K562 (cell line): ENCODE measurements at regions not wholly inside any gene's neighbourhood (a gene's known extent, or its start where the extent isn't known, plus 50 kb on each side); places are given as distances from the start of the nearest gene placed in this dataset.

Experiments
- ATAC-seq: fragments of 200-7000 bp; cut with Tn5 transposase; 3 replicates; pipeline ENCODE4 v1.9.1; 2020; ENCODE audit warnings: moderate library complexity
- BruUV-seq: library from RNA; stranded (reverse); fragments of 400-500 nt; replicated peaks from 2 replicates; lab custom pipeline; 2021; lab: Mats Ljungman, UMichigan
- CTCF ChIA-PET: fragments of 300-600 bp; formaldehyde crosslinking; extraction: SDS; loops from one replicate; lab custom pipeline; 2021; ENCODE audit warnings: low intra/inter-chr PET ratio; lab: Yijun Ruan, JAX
- POLR2A ChIA-PET: fragments of 300-600, 350-650 bp; sonication (Branson Sonifier 250); formaldehyde crosslinking; extraction: SDS; loops from one replicate; lab custom pipeline; 2021; ENCODE audit warnings: antibody characterized with exemption, inconsistent platforms; lab: Yijun Ruan, JAX
- DNase-seq, 4 experiments: peaks; one replicate each; pipeline versions ENCODE4 v3.0.0 to v3.0.0-alpha.2; 2011 to 2018; ENCODE audit warnings: low spot score in 3 of 4, mixed read lengths in 3 of 4; ENCODE audit errors: extremely low read depth in 1 of 4
- FAIRE-seq: peaks from 2 replicates; lab custom pipeline; 2011; peaks lifted over from hg19 to GRCh38; lab: Jason Lieb, UNC
- H2AFZ ChIP-seq: 2 replicates; pipeline ENCODE4 v1.6.0; 2011; ENCODE audit warnings: low read depth, low read length, control low read depth, inconsistent platforms
- H3K27ac ChIP-seq: fragments of 200-600 bp; 3 replicates; pipeline ENCODE4 v1.8.0; 2011; ENCODE audit warnings: low read depth, mild to moderate bottlenecking, control low read depth, inconsistent platforms, low read length, moderate library complexity, mixed read lengths; ENCODE audit errors: extremely low read depth
- H3K27me3 ChIP-seq, 2 experiments: fragments of 300-600 bp in 1 of 2; 2 replicates in 1 of 2; 3 replicates in 1 of 2; pipeline versions ENCODE4 v1.6.0 to v1.8.0; 2011; ENCODE audit warnings: inconsistent platforms in 2 of 2, low read length in 2 of 2, mild to moderate bottlenecking in 1 of 2, mixed read lengths in 1 of 2, moderate library complexity in 1 of 2; ENCODE audit not compliant: control insufficient read depth in 2 of 2, insufficient read depth in 2 of 2
- H3K36me3 ChIP-seq: fragments of 300-600 bp; 3 replicates; pipeline ENCODE4 v1.8.0; 2011; ENCODE audit warnings: mild to moderate bottlenecking, low read length, inconsistent platforms; ENCODE audit not compliant: control insufficient read depth, insufficient read depth
- H3K4me1 ChIP-seq, 2 experiments: fragments of 200-600 bp in 1 of 2; replicated peaks in 1 of 2; 2 replicates in 1 of 2; 3 replicates in 1 of 2; pipeline versions ENCODE4 v1.5.1 to v1.8.0; 2011; ENCODE audit warnings: inconsistent platforms in 2 of 2, low read length in 2 of 2, mild to moderate bottlenecking in 1 of 2, mixed read lengths in 1 of 2, moderate library complexity in 1 of 2; ENCODE audit not compliant: control insufficient read depth in 2 of 2, insufficient read depth in 2 of 2
- H3K4me2 ChIP-seq: 2 replicates; pipeline ENCODE4 v1.6.1; 2011; ENCODE audit warnings: low read length, control low read depth, inconsistent platforms, mixed read lengths; ENCODE audit not compliant: insufficient read depth
- H3K4me3 ChIP-seq: fragments of 200-600 bp; sonication (generic), shearing (Covaris generic); 2 replicates; pipeline ENCODE4 v1.5.1; 2016; ENCODE audit warnings: control low read depth, inconsistent platforms
- H3K79me2 ChIP-seq: fragments of 200-600 bp; 3 replicates; pipeline ENCODE4 v1.8.0; 2011; ENCODE audit warnings: low read length, inconsistent platforms; ENCODE audit not compliant: control insufficient read depth, insufficient read depth
- H3K9ac ChIP-seq, 2 experiments: 2 replicates each; pipeline versions ENCODE4 v1.6.0 to v1.6.1; 2011; ENCODE audit warnings: low read depth in 2 of 2, low read length in 2 of 2, control low read depth in 1 of 2, inconsistent platforms in 1 of 2, mild to moderate bottlenecking in 1 of 2, mixed read lengths in 1 of 2; ENCODE audit not compliant: insufficient read depth in 1 of 2
- H3K9me1 ChIP-seq: one replicate; pipeline ENCODE4 v1.6.0; 2011; ENCODE audit warnings: inconsistent platforms, mild to moderate bottlenecking, low read length, moderate library complexity; ENCODE audit not compliant: control insufficient read depth, insufficient read depth
- H3K9me3 ChIP-seq: replicated peaks from 2 replicates; pipeline ENCODE4 v1.5.1; 2011; ENCODE audit warnings: low read depth, low read length, inconsistent platforms; ENCODE audit not compliant: control insufficient read depth, insufficient read depth
- H4K20me1 ChIP-seq: replicated peaks from 2 replicates; pipeline ENCODE4 v1.6.1; 2011; ENCODE audit warnings: low read length, inconsistent platforms, mixed read lengths; ENCODE audit not compliant: control insufficient read depth, insufficient read depth
- CREBBP ChIP-seq: IDR thresholded peaks from one replicate; pipeline ENCODE4 v1.6.1; 2012; ENCODE audit warnings: low read depth, mild to moderate bottlenecking, control low read depth, inconsistent platforms, low read length
- EGR1 ChIP-seq: fragments of 450-650 bp; conservative IDR thresholded peaks from 2 replicates; pipeline ENCODE4 v1.6.1; 2017; ENCODE audit warnings: mild to moderate bottlenecking
- ELK1 ChIP-seq: sonication (generic); formaldehyde crosslinking; IDR thresholded peaks from 2 replicates; pipeline ENCODE4 v1.8.1; 2022; ENCODE audit warnings: missing genetic modification reagents
- MAFF ChIP-seq: IDR thresholded peaks from 2 replicates; pipeline ENCODE4 v1.6.1; 2012; ENCODE audit warnings: low read length, improper control_type of control experiment
- MAX ChIP-seq: sonication (generic); formaldehyde crosslinking; IDR thresholded peaks from 2 replicates; pipeline ENCODE4 v1.9.0; 2022; ENCODE audit warnings: mild to moderate bottlenecking, missing genetic modification reagents
- MIER1 ChIP-seq: fragments of 450-650 bp; IDR thresholded peaks from 2 replicates; pipeline ENCODE4 v1.6.1; 2016; ENCODE audit warnings: antibody characterized with exemption, mild to moderate bottlenecking, low read depth
- NR3C1 ChIP-seq: sonication (generic); formaldehyde crosslinking; IDR thresholded peaks from 2 replicates; pipeline ENCODE4 v1.8.1; 2022; ENCODE audit warnings: missing genetic modification reagents
- POLR2AphosphoS2 ChIP-seq: IDR thresholded peaks from 2 replicates; pipeline ENCODE4 v1.6.1; 2012; ENCODE audit warnings: low read length, improper control_type of control experiment
- THRB ChIP-seq: fragments of 450-650 bp; formaldehyde crosslinking; conservative IDR thresholded peaks from 2 replicates; pipeline ENCODE4 v1.4.0; 2022; ENCODE audit warnings: mild to moderate bottlenecking, missing genetic modification characterization
- ZNF384 ChIP-seq: IDR thresholded peaks from 2 replicates; pipeline ENCODE4 v1.6.1; 2012; ENCODE audit warnings: low read depth, low read length, improper control_type of control experiment
- ZNF764 ChIP-seq: fragments of 250-450 bp; sonication (Bioruptor Pico); IDR thresholded peaks from 2 replicates; pipeline ENCODE4 v1.4.0; 2020; ENCODE audit warnings: low read depth, mild to moderate bottlenecking, moderate library complexity
- WGBS: fragments of 100-300 bp; shearing (Covaris generic); methylation state at CpG from one replicate; pipeline ENCODE4 v1.1.6; 2016; ENCODE audit warnings: low coverage, mixed read lengths; ENCODE audit not compliant: insufficient coverage; ENCODE audit errors: missing lambda C conversion rate; 5-methylcytosine and 5-hydroxymethylcytosine counted together
- in situ Hi-C: fragments of 300-500 bp; cut with MboI; formaldehyde crosslinking; loops from 4 replicates; pipeline ENCODE4 v1.15.0; 2018; ENCODE audit warnings: inconsistent platforms, mixed read lengths
- intact Hi-C: fragments of 100-400 bp; cut with micrococcal nuclease; formaldehyde crosslinking; loops from 2 replicates; pipeline ENCODE4 v1.14.2; 2022
- TF ChIP-seq, protein P1 (sequence below): fragments of 450-650 bp; IDR thresholded peaks from 2 replicates; pipeline ENCODE4 v1.7.0; 2016; ENCODE audit warnings: borderline replicate concordance
- TF ChIP-seq, protein P2 (sequence below): sonication (generic); formaldehyde crosslinking; IDR thresholded peaks from 2 replicates; pipeline ENCODE4 v1.8.0; 2022; ENCODE audit warnings: mild to moderate bottlenecking, missing genetic modification reagents
- TF ChIP-seq, protein P3 (sequence below): sonication (generic); formaldehyde crosslinking; IDR thresholded peaks from 2 replicates; pipeline ENCODE4 v1.8.0; 2022; ENCODE audit warnings: mild to moderate bottlenecking, missing genetic modification reagents

DNA sequence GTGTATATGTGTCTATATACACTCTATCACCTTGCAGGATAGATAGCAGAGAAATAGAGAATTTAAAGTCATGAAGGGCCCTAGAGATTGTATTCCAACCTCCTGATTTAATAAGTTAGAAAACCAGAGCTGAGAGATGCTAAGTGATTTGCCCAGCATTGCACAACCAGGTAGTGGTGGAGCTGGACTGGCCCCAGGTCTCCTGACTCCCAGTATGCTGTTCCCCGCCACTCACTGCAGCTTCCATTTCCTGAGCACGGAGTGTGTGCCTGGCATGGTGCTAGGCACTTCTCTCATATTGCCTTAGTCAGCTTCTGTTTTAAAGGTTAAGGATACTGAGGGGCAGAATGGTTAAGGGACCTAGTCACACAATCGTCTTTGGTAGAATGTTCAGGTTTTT is 129.4 kb upstream of the KLHL25 start:
- no peaks in the 10 kb centered on the region for H3K4me1 ChIP-seq
- FAIRE-seq (no peak), DNase-seq (no peak), ATAC-seq (no peak)
- no peak overlapping the region for H3K4me3 ChIP-seq
- H3K9ac ChIP-seq, result no peak overlapping the region
- BruUV-seq, result no TSS peak
- ChIA-PET POLR2A (interaction anchor here (0.6 kb wide), 1 partner anchor 23 kb away, joined by 3 read pairs; no protein-coding TSS in a partner anchor), CTCF (no interaction called here)
- no peaks in the 10 kb centered on the region for H4K20me1 ChIP-seq
- intact Hi-C loops (no loop called here), in situ Hi-C loops (no loop called here)
- H2AFZ ChIP-seq, result no peak overlapping the region
- H3K79me2 ChIP-seq, result no peaks in the 10 kb centered on the region
- H3K4me2 ChIP-seq, result no peak overlapping the region
- WGBS, result 4% methylated on average over 3 of the region's 3 CpGs
- no peaks in the 10 kb centered on the region for H3K27me3 ChIP-seq
- no peaks in the 10 kb centered on the region for H3K9me3 ChIP-seq
- TF ChIP-seq, protein P1, sequence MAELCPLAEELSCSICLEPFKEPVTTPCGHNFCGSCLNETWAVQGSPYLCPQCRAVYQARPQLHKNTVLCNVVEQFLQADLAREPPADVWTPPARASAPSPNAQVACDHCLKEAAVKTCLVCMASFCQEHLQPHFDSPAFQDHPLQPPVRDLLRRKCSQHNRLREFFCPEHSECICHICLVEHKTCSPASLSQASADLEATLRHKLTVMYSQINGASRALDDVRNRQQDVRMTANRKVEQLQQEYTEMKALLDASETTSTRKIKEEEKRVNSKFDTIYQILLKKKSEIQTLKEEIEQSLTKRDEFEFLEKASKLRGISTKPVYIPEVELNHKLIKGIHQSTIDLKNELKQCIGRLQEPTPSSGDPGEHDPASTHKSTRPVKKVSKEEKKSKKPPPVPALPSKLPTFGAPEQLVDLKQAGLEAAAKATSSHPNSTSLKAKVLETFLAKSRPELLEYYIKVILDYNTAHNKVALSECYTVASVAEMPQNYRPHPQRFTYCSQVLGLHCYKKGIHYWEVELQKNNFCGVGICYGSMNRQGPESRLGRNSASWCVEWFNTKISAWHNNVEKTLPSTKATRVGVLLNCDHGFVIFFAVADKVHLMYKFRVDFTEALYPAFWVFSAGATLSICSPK, result no peak
- TF ChIP-seq MAX (CRISPR knock-in tag) (no peak), THRB (CRISPR knock-in tag) (no peak), ELK1 (CRISPR knock-in tag) (no peak), ZNF384 (no peak), MIER1 (no peak), NR3C1 (CRISPR knock-in tag) (no peak), EGR1 (no peak), CREBBP (no peak), POLR2AphosphoS2 (no peak), MAFF (no peak), ZNF764 (CRISPR knock-in tag) (no peak)
- TF ChIP-seq, protein P2, sequence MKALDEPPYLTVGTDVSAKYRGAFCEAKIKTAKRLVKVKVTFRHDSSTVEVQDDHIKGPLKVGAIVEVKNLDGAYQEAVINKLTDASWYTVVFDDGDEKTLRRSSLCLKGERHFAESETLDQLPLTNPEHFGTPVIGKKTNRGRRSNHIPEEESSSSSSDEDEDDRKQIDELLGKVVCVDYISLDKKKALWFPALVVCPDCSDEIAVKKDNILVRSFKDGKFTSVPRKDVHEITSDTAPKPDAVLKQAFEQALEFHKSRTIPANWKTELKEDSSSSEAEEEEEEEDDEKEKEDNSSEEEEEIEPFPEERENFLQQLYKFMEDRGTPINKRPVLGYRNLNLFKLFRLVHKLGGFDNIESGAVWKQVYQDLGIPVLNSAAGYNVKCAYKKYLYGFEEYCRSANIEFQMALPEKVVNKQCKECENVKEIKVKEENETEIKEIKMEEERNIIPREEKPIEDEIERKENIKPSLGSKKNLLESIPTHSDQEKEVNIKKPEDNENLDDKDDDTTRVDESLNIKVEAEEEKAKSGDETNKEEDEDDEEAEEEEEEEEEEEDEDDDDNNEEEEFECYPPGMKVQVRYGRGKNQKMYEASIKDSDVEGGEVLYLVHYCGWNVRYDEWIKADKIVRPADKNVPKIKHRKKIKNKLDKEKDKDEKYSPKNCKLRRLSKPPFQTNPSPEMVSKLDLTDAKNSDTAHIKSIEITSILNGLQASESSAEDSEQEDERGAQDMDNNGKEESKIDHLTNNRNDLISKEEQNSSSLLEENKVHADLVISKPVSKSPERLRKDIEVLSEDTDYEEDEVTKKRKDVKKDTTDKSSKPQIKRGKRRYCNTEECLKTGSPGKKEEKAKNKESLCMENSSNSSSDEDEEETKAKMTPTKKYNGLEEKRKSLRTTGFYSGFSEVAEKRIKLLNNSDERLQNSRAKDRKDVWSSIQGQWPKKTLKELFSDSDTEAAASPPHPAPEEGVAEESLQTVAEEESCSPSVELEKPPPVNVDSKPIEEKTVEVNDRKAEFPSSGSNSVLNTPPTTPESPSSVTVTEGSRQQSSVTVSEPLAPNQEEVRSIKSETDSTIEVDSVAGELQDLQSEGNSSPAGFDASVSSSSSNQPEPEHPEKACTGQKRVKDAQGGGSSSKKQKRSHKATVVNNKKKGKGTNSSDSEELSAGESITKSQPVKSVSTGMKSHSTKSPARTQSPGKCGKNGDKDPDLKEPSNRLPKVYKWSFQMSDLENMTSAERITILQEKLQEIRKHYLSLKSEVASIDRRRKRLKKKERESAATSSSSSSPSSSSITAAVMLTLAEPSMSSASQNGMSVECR (CRISPR knock-in tag), result no peak
- TF ChIP-seq, protein P3, sequence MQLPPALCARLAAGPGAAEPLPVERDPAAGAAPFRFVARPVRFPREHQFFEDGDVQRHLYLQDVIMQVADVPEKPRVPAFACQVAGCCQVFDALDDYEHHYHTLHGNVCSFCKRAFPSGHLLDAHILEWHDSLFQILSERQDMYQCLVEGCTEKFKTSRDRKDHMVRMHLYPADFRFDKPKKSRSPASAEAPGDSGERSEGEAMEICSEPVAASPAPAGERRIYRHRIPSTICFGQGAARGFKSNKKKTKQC (CRISPR knock-in tag), result no peak
- H3K27ac ChIP-seq, result no peak overlapping the region
- no peaks in the 10 kb centered on the region for H3K36me3 ChIP-seq
- no peaks in the 10 kb centered on the region for H3K9me1 ChIP-seq
